ENCODE measurements at regions not wholly inside any gene's neighbourhood (a gene's known extent, or its start where the extent isn't known, plus 50 kb on each side); places are given as distances from the start of the nearest gene placed in this dataset.
A peak's percentile ranks its signal among the peaks of the same experiment; 100 is the strongest.

- intact Hi-C loops (cut with micrococcal nuclease) = loop anchor here (10.0 kb wide), 1 partner anchor 538 kb away; no protein-coding TSS in a partner anchor
- H3K4me1 Mint-ChIP-seq (ENCODE audit: insufficient read depth, unreplicated experiment) = peaks cover 15% of the 10 kb centered on the region
- no peak overlapping the region for H3K27ac Mint-ChIP-seq (ENCODE audit: low read depth, unreplicated experiment)
- CTCF ChIA-PET = interaction anchor here (0.6 to 7.0 kb wide), 5 partner anchors 63 to 1652 kb away, joined by 3 to 76 read pairs (median 3); no protein-coding TSS in a partner anchor
- DNase-seq (ENCODE audit: unreplicated experiment) = no peak
- H3K9me3 Mint-ChIP-seq (ENCODE audit: unreplicated experiment) = no peaks in the 10 kb centered on the region
- H3K36me3 Mint-ChIP-seq (ENCODE audit: insufficient read depth, unreplicated experiment) = no peaks in the 10 kb centered on the region
- TF ChIP-seq CTCF (IDR thresholded peaks at IDR 0.05; ENCODE audit: unreplicated experiment) = no peak
- POLR2A ChIA-PET = no interaction called here
- no TSS peak for BruUV-seq (replicated peaks)
- peaks cover 74% of the 10 kb centered on the region for H3K27me3 Mint-ChIP-seq (ENCODE audit: insufficient read depth, unreplicated experiment)
- H3K4me3 Mint-ChIP-seq (ENCODE audit: unreplicated experiment) = no peak overlapping the region
Measured at GRCh38 chr3:124553178-124553577, 177.1 kb upstream of the UMPS start.

GRCh38 chr3:124556636-124557035 lies 173.6 kb upstream of the UMPS start:
- Mint-ChIP-seq H3K4me1 (ENCODE audit: insufficient read depth, unreplicated experiment) (peaks cover 28% of the 10 kb centered on the region), H3K9me3 (ENCODE audit: unreplicated experiment) (no peaks in the 10 kb centered on the region), H3K27me3 (ENCODE audit: insufficient read depth, unreplicated experiment) (peaks cover 44% of the 10 kb centered on the region), H3K27ac (ENCODE audit: low read depth, unreplicated experiment) (no peak overlapping the region), H3K36me3 (ENCODE audit: insufficient read depth, unreplicated experiment) (no peaks in the 10 kb centered on the region), H3K4me3 (ENCODE audit: unreplicated experiment) (no peak overlapping the region)
- CTCF ChIA-PET = interaction anchor here (1.2 to 12.6 kb wide), 5 partner anchors 9 to 205 kb away, joined by 3 to 372 read pairs (median 4); no protein-coding TSS in a partner anchor
- no peak for DNase-seq (ENCODE audit: unreplicated experiment)
- BruUV-seq (replicated peaks) = no TSS peak
- intact Hi-C loops (cut with micrococcal nuclease) = loop anchor here (10.0 kb wide), 1 partner anchor 542 kb away; no protein-coding TSS in a partner anchor
- TF ChIP-seq CTCF (IDR thresholded peaks at IDR 0.05; ENCODE audit: unreplicated experiment) = no peak
- POLR2A ChIA-PET = no interaction called here

GRCh38 chr3:124557433-124558232 lies 172.6 kb upstream of the UMPS start:
- no peak for TF ChIP-seq CTCF (IDR thresholded peaks at IDR 0.05; ENCODE audit: unreplicated experiment)
- ChIA-PET POLR2A (no interaction called here), CTCF (interaction anchor here (0.6 to 12.6 kb wide), 10 partner anchors 8 to 206 kb away, joined by 3 to 372 read pairs (median 6); no protein-coding TSS in a partner anchor)
- no peaks in the 10 kb centered on the region for H3K36me3 Mint-ChIP-seq (ENCODE audit: insufficient read depth, unreplicated experiment)
- H3K9me3 Mint-ChIP-seq (ENCODE audit: unreplicated experiment) = no peaks in the 10 kb centered on the region
- peaks cover 22% of the 10 kb centered on the region for H3K4me1 Mint-ChIP-seq (ENCODE audit: insufficient read depth, unreplicated experiment)
- no TSS peak for BruUV-seq (replicated peaks)
- DNase-seq (ENCODE audit: unreplicated experiment) = peak; percentile 65
- intact Hi-C loops (cut with micrococcal nuclease) = loop anchor here (2.0 to 10.0 kb wide), 2 partner anchors 65 to 543 kb away; no protein-coding TSS in a partner anchor
- H3K4me3 Mint-ChIP-seq (ENCODE audit: unreplicated experiment) = no peak overlapping the region
- no peak overlapping the region for H3K27ac Mint-ChIP-seq (ENCODE audit: low read depth, unreplicated experiment)
- H3K27me3 Mint-ChIP-seq (ENCODE audit: insufficient read depth, unreplicated experiment) = peaks cover 46% of the 10 kb centered on the region

GRCh38 chr3:124558991-124559845 lies 171.0 kb upstream of the UMPS start:
- no peak for TF ChIP-seq CTCF (IDR thresholded peaks at IDR 0.05; ENCODE audit: unreplicated experiment)
- no peaks in the 10 kb centered on the region for H3K9me3 Mint-ChIP-seq (ENCODE audit: unreplicated experiment)
- intact Hi-C loops (cut with micrococcal nuclease) = loop anchor here (1.0 to 10.0 kb wide), 3 partner anchors 66 to 544 kb away; no protein-coding TSS in a partner anchor

More at GRCh38 chr3:124558991-124559845, 171.0 kb upstream of the UMPS start:
- peaks cover 45% of the 10 kb centered on the region for H3K27me3 Mint-ChIP-seq (ENCODE audit: insufficient read depth, unreplicated experiment)
- ChIA-PET POLR2A (no interaction called here), CTCF (interaction anchor here (0.5 to 12.6 kb wide), 61 partner anchors 9 to 907 kb away, joined by 3 to 372 read pairs (median 4); no protein-coding TSS in a partner anchor)
- H3K4me1 Mint-ChIP-seq (ENCODE audit: insufficient read depth, unreplicated experiment) = peaks cover 28% of the 10 kb centered on the region
- H3K4me3 Mint-ChIP-seq (ENCODE audit: unreplicated experiment) = no peak overlapping the region
- H3K36me3 Mint-ChIP-seq (ENCODE audit: insufficient read depth, unreplicated experiment) = no peaks in the 10 kb centered on the region
- peak; percentile 98 for DNase-seq (ENCODE audit: unreplicated experiment)
- BruUV-seq (replicated peaks) = no TSS peak
- H3K27ac Mint-ChIP-seq (ENCODE audit: low read depth, unreplicated experiment) = no peak overlapping the region

All from MCF 10A (cell line).